ENCODE measurements at regions not wholly inside any gene's neighbourhood (a gene's known extent, or its start where the extent isn't known, plus 50 kb on each side); places are given as distances from the start of the nearest gene placed in this dataset.

GRCh38 chr17:73982871-73983270, 220.6 kb upstream of the RPL38 start:
- TF ChIP-seq POLR2A (IDR thresholded peaks at IDR 0.05) (no peak), CTCF (IDR thresholded peaks at IDR 0.05) (no peak)

All from lower leg skin (tissue), 3 donors.